ENCODE measurements at regions not wholly inside any gene's neighbourhood (a gene's known extent, or its start where the extent isn't known, plus 50 kb on each side); places are given as distances from the start of the nearest gene placed in this dataset.

DNA sequence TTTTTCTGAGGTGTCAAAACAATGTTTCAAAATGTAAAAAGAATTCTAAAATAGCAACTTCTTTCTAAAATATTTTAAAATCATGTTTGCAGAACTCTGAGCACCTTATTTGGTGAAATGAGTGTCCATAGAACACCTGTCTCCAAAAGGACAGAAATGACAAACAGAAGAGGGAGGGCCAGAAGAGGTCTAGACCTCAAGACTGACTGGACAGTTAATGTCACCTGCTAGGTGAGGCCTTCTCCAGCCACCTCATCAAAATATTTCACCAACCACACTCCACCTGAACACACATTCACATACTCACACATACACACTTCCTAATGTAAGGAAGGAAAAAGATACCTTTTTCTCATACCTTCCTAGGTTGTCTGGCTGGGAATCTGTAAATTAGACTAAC lies 147.8 kb upstream of the PLEKHA5 start:
- TF ChIP-seq CTCF (IDR thresholded peaks at IDR 0.05) (no peak), POLR2A (IDR thresholded peaks at IDR 0.05) (no peak)
